GM23338 (cell line): ENCODE measurements at regions not wholly inside any gene's neighbourhood (a gene's known extent, or its start where the extent isn't known, plus 50 kb on each side); places are given as distances from the start of the nearest gene placed in this dataset.

Source experiments
- ATAC-seq: fragments of 200-7000 bp; cut with Tn5 transposase; 3 replicates; pipeline ENCODE4 v1.9.1; 2020
- DNase-seq: peaks from one replicate; pipeline ENCODE4 v3.0.0-alpha.2; 2015; ENCODE audit warnings: low spot score
- H2AFZ ChIP-seq: fragments of 200-600 bp; sonication (generic); 2 replicates; pipeline ENCODE4 v1.8.0; 2016; ENCODE audit warnings: antibody characterized with exemption, mild to moderate bottlenecking, moderate library complexity
- H3F3A ChIP-seq: fragments of 200-600 bp; sonication (generic); replicated peaks from 2 replicates; pipeline ENCODE4 v1.8.0; 2017; ENCODE audit warnings: antibody characterized with exemption, mixed run types, low read depth
- H3K27ac ChIP-seq: fragments of 200-600 bp; sonication (generic); 2 replicates; pipeline ENCODE4 v1.6.1; 2016; ENCODE audit warnings: low read depth
- H3K27me3 ChIP-seq: fragments of 200-600 bp; sonication (generic); 2 replicates; pipeline ENCODE4 v1.8.0; 2016; ENCODE audit warnings: mild to moderate bottlenecking, mixed run types, moderate library complexity; ENCODE audit not compliant: insufficient read depth
- H3K36me3 ChIP-seq: fragments of 200-600 bp; sonication (generic); 2 replicates; pipeline ENCODE4 v1.8.0; 2016; ENCODE audit warnings: mild to moderate bottlenecking; ENCODE audit not compliant: insufficient read depth
- H3K4me1 ChIP-seq: fragments of 200-600 bp; sonication (generic); 2 replicates; pipeline ENCODE4 v1.8.0; 2016; ENCODE audit warnings: mild to moderate bottlenecking, moderate library complexity; ENCODE audit not compliant: insufficient read depth
- H3K4me2 ChIP-seq: fragments of 200-600 bp; sonication (generic); 2 replicates; pipeline ENCODE4 v1.7.1; 2017; ENCODE audit warnings: mixed run types
- H3K4me3 ChIP-seq: fragments of 200-600 bp; sonication (generic); 2 replicates; pipeline ENCODE4 v1.6.1; 2016; ENCODE audit warnings: mixed run types
- H3K79me2 ChIP-seq: fragments of 200-600 bp; sonication (generic); replicated peaks from 2 replicates; pipeline ENCODE4 v1.8.0; 2017; ENCODE audit warnings: mild to moderate bottlenecking; ENCODE audit not compliant: insufficient read depth
- H3K9me2 ChIP-seq: fragments of 200-600 bp; sonication (generic); 2 replicates; pipeline ENCODE4 v1.8.0; 2017; ENCODE audit not compliant: insufficient read depth
- H4K20me1 ChIP-seq: fragments of 200-600 bp; sonication (generic); replicated peaks from 2 replicates; pipeline ENCODE4 v1.8.0; 2017; ENCODE audit warnings: mild to moderate bottlenecking; ENCODE audit not compliant: insufficient read depth
- H3K27ac Mint-ChIP-seq: 2 replicates; pipeline ENCODE4 v1.8.0; 2020; ENCODE audit warnings: inconsistent platforms, mild to moderate bottlenecking, moderate library complexity, mixed read lengths
- H3K27me3 Mint-ChIP-seq: 3 replicates; pipeline ENCODE4 v1.8.0; 2022; ENCODE audit warnings: low read depth, mild to moderate bottlenecking, moderate library complexity, mixed read lengths, inconsistent platforms; ENCODE audit not compliant: insufficient read depth, poor library complexity
- H3K36me3 Mint-ChIP-seq: 3 replicates; pipeline ENCODE4 v1.8.0; 2021; ENCODE audit warnings: low read depth, mild to moderate bottlenecking, inconsistent platforms, moderate library complexity, mixed read lengths
- H3K4me1 Mint-ChIP-seq: 3 replicates; pipeline ENCODE4 v1.8.0; 2020; ENCODE audit warnings: mild to moderate bottlenecking, inconsistent platforms, mixed read lengths
- H3K4me3 Mint-ChIP-seq: 3 replicates; pipeline ENCODE4 v1.8.0; 2021; ENCODE audit warnings: moderate library complexity, mild to moderate bottlenecking, inconsistent platforms, mixed read lengths
- H3K9me3 Mint-ChIP-seq: 3 replicates; pipeline ENCODE4 v1.8.0; 2020; ENCODE audit warnings: moderate library complexity, mild to moderate bottlenecking, inconsistent platforms, mixed read lengths
- EZH2 ChIP-seq: fragments of 200-600 bp; sonication (generic); IDR thresholded peaks from one replicate; pipeline ENCODE4 v1.8.0; 2017; ENCODE audit warnings: antibody characterized with exemption, mild to moderate bottlenecking, low read depth; ENCODE audit not compliant: unreplicated experiment
- EZH2phosphoT487 ChIP-seq: fragments of 200-600 bp; sonication (generic); IDR thresholded peaks from one replicate; pipeline ENCODE4 v1.8.1; 2018; ENCODE audit warnings: antibody characterized with exemption; ENCODE audit not compliant: unreplicated experiment
- NANOG ChIP-seq: IDR thresholded peaks from 2 replicates; pipeline ENCODE4 v1.6.1; 2016; ENCODE audit warnings: antibody characterized with exemption, borderline replicate concordance
- REST ChIP-seq: IDR thresholded peaks from one replicate; pipeline ENCODE4 v1.6.1; 2018; ENCODE audit warnings: antibody characterized with exemption; ENCODE audit not compliant: unreplicated experiment
- STAT1 ChIP-seq: IDR thresholded peaks from one replicate; pipeline ENCODE4 v1.6.1; 2016; ENCODE audit warnings: antibody characterized with exemption; ENCODE audit not compliant: unreplicated experiment
- ZNF114 ChIP-seq: fragments of 250-450 bp; sonication (Bioruptor Pico); IDR thresholded peaks from 2 replicates; pipeline ENCODE4 v1.5.0; 2020; ENCODE audit warnings: mild to moderate bottlenecking, moderate library complexity
- ZNF462 ChIP-seq: fragments of 250-450 bp; sonication (Bioruptor Pico); IDR thresholded peaks from 2 replicates; pipeline ENCODE4 v1.5.0; 2020; ENCODE audit warnings: mild to moderate bottlenecking, moderate library complexity

DNA sequence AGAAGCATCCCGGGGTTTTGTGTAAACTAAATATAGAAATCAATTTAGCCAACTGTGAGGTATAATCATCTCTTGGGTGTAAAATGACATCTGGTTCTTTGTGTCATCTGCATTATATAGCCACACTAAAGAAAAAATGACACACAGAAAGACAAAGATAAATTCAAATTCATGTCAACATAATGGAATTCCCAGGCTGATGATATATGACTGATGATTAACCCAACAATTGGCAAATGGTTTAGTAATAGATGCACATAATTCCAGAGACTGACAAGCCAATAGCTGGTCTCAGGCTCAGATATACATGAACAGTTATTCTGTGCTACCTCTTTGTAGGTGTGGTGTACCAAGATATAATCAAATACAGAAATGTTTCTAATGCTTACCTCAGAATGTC lies 375.4 kb upstream of the PITX2 start:
- H3K27me3 Mint-ChIP-seq, result no peaks in the 10 kb centered on the region
- no peaks in the 10 kb centered on the region for H3K79me2 ChIP-seq
- H3K4me1 Mint-ChIP-seq, result no peaks in the 10 kb centered on the region
- TF ChIP-seq STAT1 (no peak), NANOG (no peak), EZH2 (no peak), REST (no peak), EZH2phosphoT487 (no peak), ZNF462 (no peak), ZNF114 (CRISPR knock-in tag) (no peak)
- H3F3A ChIP-seq, result no peaks in the 10 kb centered on the region
- H3K4me1 ChIP-seq, result no peaks in the 10 kb centered on the region
- H4K20me1 ChIP-seq, result no peaks in the 10 kb centered on the region
- H3K27me3 ChIP-seq, result no peaks in the 10 kb centered on the region
- H3K27ac ChIP-seq, result no peak overlapping the region
- no peak overlapping the region for H2AFZ ChIP-seq
- no peak overlapping the region for H3K4me3 ChIP-seq
- H3K9me3 Mint-ChIP-seq, result no peaks in the 10 kb centered on the region
- H3K27ac Mint-ChIP-seq, result no peak overlapping the region
- no peaks in the 10 kb centered on the region for H3K36me3 ChIP-seq
- no peak overlapping the region for H3K4me2 ChIP-seq
- no peaks in the 10 kb centered on the region for H3K36me3 Mint-ChIP-seq
- no peak for DNase-seq
- no peaks in the 10 kb centered on the region for H3K9me2 ChIP-seq
- no peak overlapping the region for H3K4me3 Mint-ChIP-seq
- ATAC-seq, result no peak
